PC-9 (cell line): ENCODE measurements at regions not wholly inside any gene's neighbourhood (a gene's known extent, or its start where the extent isn't known, plus 50 kb on each side); places are given as distances from the start of the nearest gene placed in this dataset.
A peak's percentile ranks its signal among the peaks of the same experiment; 100 is the strongest.

Experiments used
- BruUV-seq: library from RNA; stranded (reverse); fragments of 400-500 nt; replicated peaks from 2 replicates; lab custom pipeline; 2021; lab: Mats Ljungman, UMichigan
- CTCF ChIA-PET: fragments of 300-600 bp; sonication (Branson Sonifier 250); formaldehyde crosslinking; loops from one replicate; lab custom pipeline; 2022; ENCODE audit warnings: antibody characterized with exemption; lab: Charles Lee
- POLR2A ChIA-PET: fragments of 300-600 bp; sonication (Branson Sonifier 250); formaldehyde crosslinking; loops from one replicate; lab custom pipeline; 2022; ENCODE audit warnings: antibody characterized with exemption; ENCODE audit not compliant: unreplicated experiment; lab: Charles Lee
- DNase-seq, 2 experiments: peaks; one replicate each; pipeline versions ENCODE4 v3.0.0 to v3.0.0-alpha.2; 2015 to 2022; ENCODE audit warnings: mixed read lengths in 1 of 2
- H2AFZ ChIP-seq: fragments of 200-600 bp; sonication (generic); 2 replicates; pipeline ENCODE4 v1.8.1; 2017; ENCODE audit warnings: antibody characterized with exemption
- H3F3A ChIP-seq: fragments of 200-600 bp; sonication (generic); 2 replicates; pipeline ENCODE4 v1.8.1; 2017; ENCODE audit warnings: antibody characterized with exemption, mild to moderate bottlenecking, low read depth; ENCODE audit not compliant: insufficient read depth
- H3K27ac ChIP-seq: fragments of 200-600 bp; sonication (generic); 2 replicates; pipeline ENCODE4 v1.6.1; 2016; ENCODE audit warnings: mixed run types
- H3K27me3 ChIP-seq: fragments of 200-600 bp; sonication (generic); 2 replicates; pipeline ENCODE4 v1.6.1; 2016; ENCODE audit warnings: low read depth, mixed run types; ENCODE audit not compliant: insufficient read depth
- H3K36me3 ChIP-seq: fragments of 200-600 bp; sonication (generic); 2 replicates; pipeline ENCODE4 v1.6.1; 2016; ENCODE audit warnings: low read depth, mixed run types
- H3K4me1 ChIP-seq: fragments of 200-600 bp; sonication (generic); replicated peaks from 2 replicates; pipeline ENCODE4 v1.6.1; 2016; ENCODE audit warnings: mixed run types; ENCODE audit not compliant: insufficient read depth
- H3K4me2 ChIP-seq: fragments of 200-600 bp; sonication (generic); 2 replicates; pipeline ENCODE4 v1.6.1; 2017; ENCODE audit warnings: mixed run types
- H3K4me3 ChIP-seq: fragments of 200-600 bp; sonication (generic); 2 replicates; pipeline ENCODE4 v1.6.1; 2016; ENCODE audit warnings: mixed run types
- H3K79me2 ChIP-seq: fragments of 200-600 bp; sonication (generic); 2 replicates; pipeline ENCODE4 v1.6.1; 2017; ENCODE audit warnings: low read depth, mixed run types
- H3K9me2 ChIP-seq: fragments of 200-600 bp; sonication (generic); 2 replicates; pipeline ENCODE4 v1.8.1; 2017; ENCODE audit warnings: mild to moderate bottlenecking; ENCODE audit not compliant: insufficient read depth
- H3K9me3 ChIP-seq: fragments of 200-600 bp; sonication (generic); 2 replicates; pipeline ENCODE4 v1.8.1; 2016; ENCODE audit warnings: low read depth; ENCODE audit not compliant: insufficient read depth
- H4K20me1 ChIP-seq: fragments of 200-600 bp; sonication (generic); 2 replicates; pipeline ENCODE4 v1.8.1; 2017; ENCODE audit not compliant: insufficient read depth
- CTCF ChIP-seq: fragments of 200-600 bp; sonication (generic); conservative IDR thresholded peaks from 2 replicates; pipeline ENCODE4 v1.6.1; 2017; ENCODE audit warnings: mixed run types, antibody characterized with exemption, mild to moderate bottlenecking, moderate library complexity
- EZH2 ChIP-seq: fragments of 200-600 bp; sonication (generic); IDR thresholded peaks from 2 replicates; pipeline ENCODE4 v1.8.0; 2017; ENCODE audit warnings: antibody characterized with exemption, low read depth
- intact Hi-C: fragments of 100-400 bp; cut with micrococcal nuclease; formaldehyde crosslinking; loops from one replicate; pipeline ENCODE4 v1.10.0; 2022; ENCODE audit not compliant: unreplicated experiment

DNA sequence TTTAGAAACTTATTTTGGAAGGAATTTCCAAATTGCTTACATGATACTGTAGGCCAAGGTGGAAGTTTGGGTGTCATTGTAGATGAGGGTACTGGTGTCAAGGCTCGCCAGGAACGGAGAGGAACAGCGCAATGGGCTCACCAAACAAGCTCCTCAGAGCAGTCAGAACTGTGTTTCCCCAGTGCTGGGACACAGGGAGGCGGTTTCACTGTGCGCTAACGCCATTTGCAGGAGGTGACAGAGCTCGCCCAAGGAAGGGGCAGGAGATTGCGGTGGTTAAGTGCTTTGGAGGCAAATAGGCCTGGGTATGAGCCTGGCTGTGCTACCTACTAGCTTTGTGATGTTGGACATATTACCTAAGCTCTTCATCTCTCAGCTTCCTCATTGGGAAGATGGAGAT is 57.3 kb downstream of the HHEX start:
- no peak overlapping the region for H3K27ac ChIP-seq
- no peak overlapping the region for H3K4me3 ChIP-seq
- CTCF ChIA-PET: no interaction called here
- no peak overlapping the region for H3K4me2 ChIP-seq
- H4K20me1 ChIP-seq: no peaks in the 10 kb centered on the region
- no peaks in the 10 kb centered on the region; the same call in 1 of the 2 replicates for H3K4me1 ChIP-seq
- no peak overlapping the region for H2AFZ ChIP-seq
- H3K79me2 ChIP-seq: no peaks in the 10 kb centered on the region
- no peaks in the 10 kb centered on the region for H3K9me2 ChIP-seq
- intact Hi-C loops: no loop called here
- TF ChIP-seq CTCF (no peak), EZH2 (no peak)
- no TSS peak for BruUV-seq
- H3F3A ChIP-seq: peaks cover 7% of the 10 kb centered on the region; the same call in 1 of the 2 replicates
- no peaks in the 10 kb centered on the region for H3K36me3 ChIP-seq
- no peaks in the 10 kb centered on the region for H3K9me3 ChIP-seq
- H3K27me3 ChIP-seq: no peaks in the 10 kb centered on the region
- POLR2A ChIA-PET: no interaction called here
- no peak for DNase-seq

DNA sequence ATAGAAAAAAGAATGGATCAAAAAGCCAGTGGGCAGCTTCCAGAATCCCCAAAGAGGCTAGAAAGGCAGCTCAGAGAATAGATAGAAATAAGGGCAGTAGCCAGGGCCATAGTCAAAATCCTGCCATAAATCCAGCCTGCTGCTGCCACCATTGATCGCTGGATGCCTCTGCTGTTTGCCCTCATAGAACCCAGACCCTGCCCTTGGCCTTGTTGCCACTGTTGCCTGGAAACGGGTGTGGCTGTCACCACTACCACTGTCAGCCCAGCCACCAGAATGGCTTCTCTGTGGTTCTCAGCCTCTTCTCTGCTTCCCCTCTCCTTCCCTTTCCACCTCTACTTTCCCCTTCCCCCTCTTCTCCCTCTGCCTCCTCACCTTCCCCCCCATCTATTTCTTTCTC is 57.8 kb downstream of the HHEX start:
- Histone ChIP-seq H3K4me3 (no peak overlapping the region), H3F3A (peaks cover 7% of the 10 kb centered on the region; the same call in 1 of the 2 replicates), H4K20me1 (no peaks in the 10 kb centered on the region), H3K27me3 (no peaks in the 10 kb centered on the region), H3K79me2 (no peaks in the 10 kb centered on the region), H3K36me3 (no peaks in the 10 kb centered on the region), H3K9me3 (no peaks in the 10 kb centered on the region), H3K4me1 (no peaks in the 10 kb centered on the region; the same call in 1 of the 2 replicates), H3K9me2 (no peaks in the 10 kb centered on the region), H3K27ac (no peak overlapping the region), H2AFZ (no peak overlapping the region), H3K4me2 (no peak overlapping the region)
- no TSS peak for BruUV-seq
- TF ChIP-seq EZH2: no peak
- TF ChIP-seq CTCF: no peak
- ChIA-PET CTCF (no interaction called here), POLR2A (no interaction called here)
- intact Hi-C loops: no loop called here
- DNase-seq: no peak

DNA sequence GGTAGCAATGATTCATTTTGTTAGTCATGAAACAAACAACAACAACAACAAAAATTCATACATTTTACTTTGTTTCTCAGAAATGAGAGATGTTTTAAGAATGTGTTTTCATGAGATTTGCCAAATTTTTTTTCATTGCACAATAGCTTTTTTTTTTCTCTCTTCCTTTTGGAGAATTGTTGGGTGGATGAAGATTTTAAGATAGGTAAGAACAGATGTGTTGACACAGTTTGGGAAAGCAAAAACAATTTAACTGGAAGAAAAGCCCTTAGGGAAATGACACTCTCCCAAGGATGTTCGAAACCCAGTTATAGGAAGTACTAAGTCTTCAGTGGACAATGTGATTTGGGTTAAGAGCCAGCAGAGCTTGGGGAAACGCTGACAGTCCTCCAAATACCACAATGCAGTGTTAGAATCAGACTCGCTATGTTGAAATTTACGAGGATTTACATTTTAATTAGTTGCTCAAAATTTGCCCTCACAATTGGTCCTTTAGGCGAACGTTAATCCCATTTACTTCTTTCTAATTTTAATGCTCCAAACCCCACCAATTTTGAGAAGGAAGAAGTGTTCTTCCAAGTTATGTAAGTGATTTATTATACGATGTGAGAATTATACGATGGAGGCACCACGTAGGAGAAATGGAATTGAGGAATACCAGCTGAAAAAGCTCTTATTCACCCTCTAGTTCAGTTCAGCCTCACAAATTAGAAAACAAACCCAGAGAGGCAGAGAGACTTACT is 61.2 kb downstream of the HHEX start:
- BruUV-seq: no TSS peak
- Histone ChIP-seq H4K20me1 (no peaks in the 10 kb centered on the region), H3K4me1 (no peaks in the 10 kb centered on the region; the same call in none of the 2 replicates), H3K27ac (no peak overlapping the region), H3F3A (peaks cover 7% of the 10 kb centered on the region; the same call in 1 of the 2 replicates), H3K4me3 (no peak overlapping the region), H3K4me2 (no peak overlapping the region), H3K9me2 (no peaks in the 10 kb centered on the region), H3K79me2 (no peaks in the 10 kb centered on the region), H3K9me3 (no peaks in the 10 kb centered on the region), H3K27me3 (no peaks in the 10 kb centered on the region), H3K36me3 (no peaks in the 10 kb centered on the region), H2AFZ (no peak overlapping the region)
- no peak for TF ChIP-seq EZH2
- no peak for TF ChIP-seq CTCF
- POLR2A ChIA-PET: no interaction called here
- intact Hi-C loops: no loop called here
- DNase-seq: peak in 1 of 2 experiments; percentile 48
- CTCF ChIA-PET: no interaction called here
